Heart left ventricle (tissue), 16 donors: ENCODE measurements at regions not wholly inside any gene's neighbourhood (a gene's known extent, or its start where the extent isn't known, plus 50 kb on each side); places are given as distances from the start of the nearest gene placed in this dataset.

ENCODE experiments used
- ATAC-seq, 4 donors: fragments of 200-7000 bp; cut with Tn5 transposase; one replicate each; pipeline ENCODE4 v1.9.1; 2020 to 2022; ENCODE audit warnings: moderate library complexity in 4 of 4, mild to moderate bottlenecking in 3 of 4, moderate number of reproducible peaks in 1 of 4
- DNase-seq, 5 donors: peaks; one replicate each; pipeline ENCODE4 v3.0.0-alpha.2; 2020
- H3K27ac ChIP-seq, 12 donors: fragments of 200-600 bp; sonication (generic) in 4 of 12; one replicate each; pipeline versions ENCODE4 v1.5.0 to v1.8.0; 2016 to 2022; ENCODE audit warnings: mild to moderate bottlenecking in 2 of 12
- H3K27me3 ChIP-seq, 9 donors: fragments of 200-600 bp; sonication (generic) in 2 of 9; one replicate each; pipeline versions ENCODE4 v1.5.1 to v1.8.0; 2016 to 2022; ENCODE audit warnings: mild to moderate bottlenecking in 3 of 9
- H3K36me3 ChIP-seq, 9 donors: fragments of 200-600 bp; sonication (generic) in 2 of 9; one replicate each; pipeline versions ENCODE4 v1.5.0 to v1.8.0; 2018 to 2022; ENCODE audit warnings: mild to moderate bottlenecking in 2 of 9
- H3K4me1 ChIP-seq, 12 donors: fragments of 200-600 bp; sonication (generic) in 4 of 12; one replicate each; pipeline versions ENCODE4 v1.5.0 to v1.8.0; 2016 to 2022; ENCODE audit warnings: mild to moderate bottlenecking in 3 of 12
- H3K4me3 ChIP-seq, 12 donors: fragments of 200-600 bp; sonication (generic) in 4 of 12; one replicate each; pipeline versions ENCODE4 v1.5.0 to v1.8.0; 2017 to 2022; ENCODE audit warnings: mild to moderate bottlenecking in 9 of 12, moderate library complexity in 4 of 12
- H3K9me3 ChIP-seq, 12 donors: fragments of 200-600 bp; sonication (generic) in 4 of 12; one replicate each; pipeline versions ENCODE4 v1.5.0 to v1.8.0; 2016 to 2022; ENCODE audit warnings: mild to moderate bottlenecking in 1 of 12
- POLR2A ChIP-seq, 2 donors: fragments of 450-650 bp; IDR thresholded peaks; one replicate each; pipeline ENCODE4 v1.6.1; 2017; ENCODE audit warnings: antibody characterized with exemption in 2 of 2, mild to moderate bottlenecking in 2 of 2, moderate library complexity in 2 of 2
- WGBS, 4 donors: extraction: QIAGEN DNeasy Blood & Tissue Kit in 2 of 4; methylation state at CpG; one replicate each; pipeline versions ENCODE4 v1.1.5 to v1.1.7; 2013 to 2018; 5-methylcytosine and 5-hydroxymethylcytosine counted together
- intact Hi-C, 10 donors: fragments of 100-400 bp; cut with DNase I; formaldehyde crosslinking; loops; one replicate each; pipeline versions ENCODE4 v1.11.1 to v1.14.2; 2022
- TF ChIP-seq, protein P1 (sequence below), 12 donors: fragments of 200-600 bp; sonication (generic) in 4 of 12; IDR thresholded peaks; one replicate each; pipeline versions ENCODE4 v1.5.0 to v1.8.0; 2018 to 2022; ENCODE audit warnings: antibody characterized with exemption in 12 of 12, mild to moderate bottlenecking in 5 of 12
- donor health status: ischemic (EF 13 %, LVEDD 7.1; RV severe dilation, severe dysfunction).
- donor health status: healthy with polysubstance abuse.
- donor health status: DM: no; HTN: yes; CAD: no.
- donor health status: DM: no; HTN: no; CAD: no.
- donor health status: ischemic (EF 25% LVEDD 6.9; RV normal size, moderate dysfunction).
- donor health status: ischemic (EF 25% LVEDD 5.7; RV mildly dilated, moderate dysfunction).
- donor health status: healthy.
- donor health status: DM: yes; HTN: yes; CAD: no.
- donor health status: ischemic (EF 35%, LVEDD 5.7; RV mildly dilated, moderate dysfunction).
- donor health status: nonischemic (EF 11% LVEDD 7.7; RV severe dilation, severe dysfunction).
- donor health status: DM: yes; HTN: yes; CAD: no.
- donor health status: PGD.
- donor health status: ischemic (EF 29% LVEDD 5.4; RV normal size, mild dysfunction).
- donor health status: nonischemic (EF 23%, LVEDD 6.1; RV moderate dilation, normal function).

DNA sequence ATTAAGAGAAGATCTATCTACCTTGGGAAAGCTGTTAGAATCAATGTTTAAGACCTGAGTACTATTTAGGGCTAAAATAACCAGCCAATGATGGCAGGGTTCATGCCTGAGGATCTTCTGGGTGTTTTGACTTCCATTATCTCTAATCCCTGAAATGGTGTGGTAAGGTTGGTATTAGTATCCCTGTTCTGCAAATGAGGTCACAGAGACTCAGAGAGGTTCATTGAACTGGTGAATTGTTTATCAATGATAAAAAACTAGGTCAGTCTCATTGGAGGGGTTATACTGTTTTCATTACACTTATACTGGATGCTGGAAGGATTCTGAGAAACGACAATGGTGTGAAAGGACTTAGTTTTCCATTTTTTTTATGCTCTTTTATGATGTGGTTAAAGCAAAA, 264.8 kb downstream of the KLF5 start:
- H3K27ac ChIP-seq = no peak overlapping the region
- ATAC-seq = no peak
- TF ChIP-seq, protein P1, sequence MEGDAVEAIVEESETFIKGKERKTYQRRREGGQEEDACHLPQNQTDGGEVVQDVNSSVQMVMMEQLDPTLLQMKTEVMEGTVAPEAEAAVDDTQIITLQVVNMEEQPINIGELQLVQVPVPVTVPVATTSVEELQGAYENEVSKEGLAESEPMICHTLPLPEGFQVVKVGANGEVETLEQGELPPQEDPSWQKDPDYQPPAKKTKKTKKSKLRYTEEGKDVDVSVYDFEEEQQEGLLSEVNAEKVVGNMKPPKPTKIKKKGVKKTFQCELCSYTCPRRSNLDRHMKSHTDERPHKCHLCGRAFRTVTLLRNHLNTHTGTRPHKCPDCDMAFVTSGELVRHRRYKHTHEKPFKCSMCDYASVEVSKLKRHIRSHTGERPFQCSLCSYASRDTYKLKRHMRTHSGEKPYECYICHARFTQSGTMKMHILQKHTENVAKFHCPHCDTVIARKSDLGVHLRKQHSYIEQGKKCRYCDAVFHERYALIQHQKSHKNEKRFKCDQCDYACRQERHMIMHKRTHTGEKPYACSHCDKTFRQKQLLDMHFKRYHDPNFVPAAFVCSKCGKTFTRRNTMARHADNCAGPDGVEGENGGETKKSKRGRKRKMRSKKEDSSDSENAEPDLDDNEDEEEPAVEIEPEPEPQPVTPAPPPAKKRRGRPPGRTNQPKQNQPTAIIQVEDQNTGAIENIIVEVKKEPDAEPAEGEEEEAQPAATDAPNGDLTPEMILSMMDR (IDR thresholded peaks at IDR 0.05) = no peak
- no peak for TF ChIP-seq POLR2A (IDR thresholded peaks at IDR 0.05)
- no peaks in the 10 kb centered on the region for H3K9me3 ChIP-seq
- no peaks in the 10 kb centered on the region for H3K27me3 ChIP-seq
- H3K36me3 ChIP-seq = no peaks in the 10 kb centered on the region
- intact Hi-C loops = no loop called here
- H3K4me1 ChIP-seq = no peaks in the 10 kb centered on the region
- 57 to 83% (median 75%) methylated on average over 1 of the region's 1 CpG for WGBS, 4 donors
- no peak overlapping the region for H3K4me3 ChIP-seq
- no peak for DNase-seq

DNA sequence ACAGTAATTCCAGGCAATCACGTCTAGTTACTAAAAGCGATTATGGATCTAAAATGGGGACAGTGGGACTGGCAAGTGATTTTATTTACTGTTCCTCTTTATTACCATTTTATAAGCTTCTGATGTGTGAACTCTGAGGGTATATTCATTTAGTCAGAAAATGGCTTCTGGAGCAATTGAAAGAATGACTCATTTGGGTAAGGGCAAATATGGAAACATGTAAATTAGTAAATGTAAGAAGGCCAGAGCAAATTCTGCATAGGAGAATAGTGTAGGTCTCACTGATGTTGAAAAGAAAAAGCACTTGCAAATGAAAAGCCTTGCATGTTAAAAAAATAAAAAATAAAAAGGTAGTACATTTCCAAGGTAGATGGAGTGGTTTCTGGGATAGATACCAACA, 262.2 kb downstream of the KLF5 start:
- H3K27ac ChIP-seq = no peak overlapping the region
- ATAC-seq = no peak
- H3K4me3 ChIP-seq = no peak overlapping the region
- TF ChIP-seq, protein P1 (IDR thresholded peaks at IDR 0.05) = no peak
- TF ChIP-seq POLR2A (IDR thresholded peaks at IDR 0.05) = no peak
- no peaks in the 10 kb centered on the region for H3K9me3 ChIP-seq
- no peaks in the 10 kb centered on the region for H3K27me3 ChIP-seq
- intact Hi-C loops = no loop called here
- no peak for DNase-seq
- no peaks in the 10 kb centered on the region for H3K4me1 ChIP-seq
- 89 to 94% (median 92%) methylated on average over 2 of the region's 2 CpGs for WGBS, 4 donors
- no peaks in the 10 kb centered on the region for H3K36me3 ChIP-seq

DNA sequence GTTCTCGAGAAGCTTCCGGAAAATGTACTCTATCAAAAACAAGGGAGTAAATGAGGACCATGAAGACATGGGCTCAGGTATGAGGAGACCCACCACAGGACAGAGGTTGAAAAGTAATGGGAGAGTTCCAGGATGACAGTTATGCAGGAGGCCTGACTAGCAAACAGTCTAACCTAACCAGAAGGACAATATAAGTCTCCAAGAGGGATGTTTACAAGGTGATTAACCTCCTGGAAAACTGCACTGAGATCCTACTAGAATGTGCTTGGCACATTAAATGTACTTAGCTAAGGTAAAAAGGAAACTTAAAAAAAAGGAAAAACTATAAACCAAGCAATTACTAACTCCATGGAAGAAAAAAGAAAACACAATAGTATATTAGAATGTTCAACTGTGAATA, 258.3 kb downstream of the KLF5 start:
- TF ChIP-seq, protein P1 (IDR thresholded peaks at IDR 0.05) = no peak
- no peak for TF ChIP-seq POLR2A (IDR thresholded peaks at IDR 0.05)
- intact Hi-C loops = no loop called here
- H3K27ac ChIP-seq = no peak overlapping the region
- no peaks in the 10 kb centered on the region for H3K27me3 ChIP-seq
- no peak for ATAC-seq
- no peaks in the 10 kb centered on the region for H3K4me1 ChIP-seq
- DNase-seq = no peak
- H3K36me3 ChIP-seq = no peaks in the 10 kb centered on the region
- peaks cover 0 to 22% (median 7%) of the 10 kb centered on the region in 12 donors for H3K9me3 ChIP-seq
- H3K4me3 ChIP-seq = no peak overlapping the region
- 93 to 96% (median 95%) methylated on average over 2 of the region's 2 CpGs for WGBS, 4 donors

DNA sequence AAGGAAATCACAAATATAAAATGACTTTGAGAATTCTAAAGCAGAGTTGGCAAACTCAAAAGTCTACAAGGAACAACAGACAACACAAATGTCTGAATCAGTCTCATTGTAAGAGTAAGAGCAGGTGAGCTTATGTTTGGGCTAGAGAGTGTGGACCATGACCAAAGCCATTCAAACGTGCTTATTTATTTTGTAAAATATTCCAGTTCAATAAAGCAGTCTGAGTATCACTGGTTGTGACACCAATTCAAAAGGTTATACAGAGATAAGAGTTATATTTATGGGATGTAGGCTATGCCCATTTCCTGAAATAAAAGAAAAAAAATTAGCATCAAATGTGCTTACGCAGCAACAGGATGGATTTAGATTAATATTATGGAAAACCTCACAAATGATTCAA, 251.6 kb downstream of the KLF5 start:
- Histone ChIP-seq H3K36me3 (no peaks in the 10 kb centered on the region), H3K9me3 (peaks cover 0 to 28% (median 7%) of the 10 kb centered on the region in 12 donors), H3K27ac (no peak overlapping the region), H3K4me1 (no peaks in the 10 kb centered on the region), H3K4me3 (no peak overlapping the region), H3K27me3 (no peaks in the 10 kb centered on the region)
- intact Hi-C loops = no loop called here
- WGBS, 4 donors = 80 to 88% (median 85%) methylated on average over 2 of the region's 2 CpGs
- DNase-seq (no peak), ATAC-seq (no peak)
- TF ChIP-seq POLR2A (IDR thresholded peaks at IDR 0.05) = no peak
- TF ChIP-seq, protein P1 (IDR thresholded peaks at IDR 0.05) = no peak
